ENCODE measurements at regions not wholly inside any gene's neighbourhood (a gene's known extent, or its start where the extent isn't known, plus 50 kb on each side); places are given as distances from the start of the nearest gene placed in this dataset.

- Histone ChIP-seq H3K27ac (no peak overlapping the region), H3K4me1 (peaks cover 11% of the 10 kb centered on the region), H3K4me3 (no peak overlapping the region), H3K9me3 (no peaks in the 10 kb centered on the region), H3K27me3 (no peaks in the 10 kb centered on the region), H3K36me3 (no peaks in the 10 kb centered on the region)
- no peak for DNase-seq (ENCODE audit: low spot score in 2 of 2)
- WGBS = 68% methylated on average over 1 of the region's 1 CpG
- TF ChIP-seq POLR2A (IDR thresholded peaks at IDR 0.05) (no peak), EP300 (IDR thresholded peaks at IDR 0.05) (no peak), POLR2AphosphoS5 (IDR thresholded peaks at IDR 0.05) (no peak), CTCF (IDR thresholded peaks at IDR 0.05) (no peak)
These were observed 81.8 kb upstream of the GPR6 start for GRCh38 chr6:109896341-109896740.

GRCh38 chr6:109897025-109897424 is 81.1 kb upstream of the GPR6 start:
- TF ChIP-seq POLR2A (IDR thresholded peaks at IDR 0.05) = no peak
- no peak for TF ChIP-seq POLR2AphosphoS5 (IDR thresholded peaks at IDR 0.05)
- TF ChIP-seq CTCF (IDR thresholded peaks at IDR 0.05) = no peak
- TF ChIP-seq EP300 (IDR thresholded peaks at IDR 0.05) = no peak
- no peaks in the 10 kb centered on the region for H3K9me3 ChIP-seq
- no peak overlapping the region for H3K4me3 ChIP-seq
- peaks cover 11% of the 10 kb centered on the region for H3K4me1 ChIP-seq
- DNase-seq (ENCODE audit: low spot score in 2 of 2) = no peak
- no peaks in the 10 kb centered on the region for H3K36me3 ChIP-seq
- WGBS = 75% methylated on average over 2 of the region's 2 CpGs
- no peaks in the 10 kb centered on the region for H3K27me3 ChIP-seq
- no peak overlapping the region for H3K27ac ChIP-seq

- H3K36me3 ChIP-seq = no peaks in the 10 kb centered on the region
- no peaks in the 10 kb centered on the region for H3K9me3 ChIP-seq
- 81% methylated on average over 2 of the region's 2 CpGs for WGBS
- no peak overlapping the region for H3K27ac ChIP-seq
- no peak for DNase-seq (ENCODE audit: low spot score in 2 of 2)
- H3K4me1 ChIP-seq = peaks cover 6% of the 10 kb centered on the region
- no peaks in the 10 kb centered on the region for H3K27me3 ChIP-seq
- TF ChIP-seq CTCF (IDR thresholded peaks at IDR 0.05) = no peak
- TF ChIP-seq EP300 (IDR thresholded peaks at IDR 0.05) = no peak
- TF ChIP-seq POLR2AphosphoS5 (IDR thresholded peaks at IDR 0.05) = no peak
- no peak for TF ChIP-seq POLR2A (IDR thresholded peaks at IDR 0.05)
- no peak overlapping the region for H3K4me3 ChIP-seq
These were observed 80.5 kb upstream of the GPR6 start for GRCh38 chr6:109897561-109898080.

- TF ChIP-seq EP300 (IDR thresholded peaks at IDR 0.05) (no peak), POLR2AphosphoS5 (IDR thresholded peaks at IDR 0.05) (no peak), CTCF (IDR thresholded peaks at IDR 0.05) (no peak), POLR2A (IDR thresholded peaks at IDR 0.05) (no peak)
- H3K4me1 ChIP-seq = peaks cover 4% of the 10 kb centered on the region
- DNase-seq (ENCODE audit: low spot score in 2 of 2) = no peak
- 74% methylated on average over 2 of the region's 2 CpGs for WGBS
- no peaks in the 10 kb centered on the region for H3K9me3 ChIP-seq
- H3K27me3 ChIP-seq = no peaks in the 10 kb centered on the region
- H3K27ac ChIP-seq = no peak overlapping the region
- no peaks in the 10 kb centered on the region for H3K36me3 ChIP-seq
- H3K4me3 ChIP-seq = no peak overlapping the region
These were observed 76.1 kb upstream of the GPR6 start for GRCh38 chr6:109901976-109902375.

GRCh38 chr6:109902870-109903269 is 75.2 kb upstream of the GPR6 start:
- Histone ChIP-seq H3K27me3 (no peaks in the 10 kb centered on the region), H3K27ac (no peak overlapping the region), H3K36me3 (no peaks in the 10 kb centered on the region), H3K4me1 (no peaks in the 10 kb centered on the region), H3K4me3 (no peak overlapping the region), H3K9me3 (no peaks in the 10 kb centered on the region)
- TF ChIP-seq EP300 (IDR thresholded peaks at IDR 0.05) = no peak
- no peak for TF ChIP-seq POLR2A (IDR thresholded peaks at IDR 0.05)
- TF ChIP-seq CTCF (IDR thresholded peaks at IDR 0.05) = no peak
- no peak for TF ChIP-seq POLR2AphosphoS5 (IDR thresholded peaks at IDR 0.05)
- no peak for DNase-seq (ENCODE audit: low spot score in 2 of 2)
- 80% methylated on average over 1 of the region's 1 CpG for WGBS
